DND-41 (cell line): ENCODE measurements at regions not wholly inside any gene's neighbourhood (a gene's known extent, or its start where the extent isn't known, plus 50 kb on each side); places are given as distances from the start of the nearest gene placed in this dataset.
A peak's percentile ranks its signal among the peaks of the same experiment; 100 is the strongest.

Experiments used
- ATAC-seq: fragments of 200-7000 bp; cut with Tn5 transposase; 3 replicates; pipeline ENCODE4 v1.9.1; 2021; ENCODE audit warnings: low read depth; ENCODE audit not compliant: insufficient read depth
- DNase-seq: peaks from one replicate; pipeline ENCODE4 v3.0.0-alpha.2; 2020
- H2AFZ ChIP-seq: 2 replicates; pipeline ENCODE4 v1.6.0; 2012; ENCODE audit warnings: low read depth, low read length
- H3K27ac ChIP-seq: 2 replicates; pipeline ENCODE4 v1.5.1; 2012; ENCODE audit warnings: low read length, inconsistent platforms
- H3K27me3 ChIP-seq: fragments of 200-600 bp; sonication (generic); 2 replicates; pipeline ENCODE4 v1.6.0; 2012; ENCODE audit warnings: low read length, mild to moderate bottlenecking, inconsistent platforms; ENCODE audit not compliant: insufficient read depth, poor library complexity
- H3K36me3 ChIP-seq: 2 replicates; pipeline ENCODE4 v1.5.1; 2012; ENCODE audit warnings: low read length, inconsistent platforms; ENCODE audit not compliant: insufficient read depth
- H3K4me1 ChIP-seq: 2 replicates; pipeline ENCODE4 v1.5.1; 2012; ENCODE audit warnings: mild to moderate bottlenecking, low read length; ENCODE audit not compliant: insufficient read depth
- H3K4me2 ChIP-seq: 2 replicates; pipeline ENCODE4 v1.6.0; 2012; ENCODE audit warnings: mild to moderate bottlenecking, moderate library complexity, low read length, inconsistent platforms; ENCODE audit not compliant: insufficient read depth
- H3K4me3 ChIP-seq, 2 experiments: fragments of 200-600 bp in 1 of 2; shearing (Covaris generic) in 1 of 2; 2 replicates each; pipeline ENCODE4 v1.5.1; 2012 to 2016; ENCODE audit warnings: inconsistent platforms in 2 of 2, low read length in 2 of 2, mild to moderate bottlenecking in 2 of 2, low read depth in 1 of 2, moderate library complexity in 1 of 2
- H3K79me2 ChIP-seq: 2 replicates; pipeline ENCODE4 v1.6.0; 2012; ENCODE audit warnings: low read length, inconsistent platforms; ENCODE audit not compliant: insufficient read depth
- H3K9ac ChIP-seq: 2 replicates; pipeline ENCODE4 v1.6.0; 2012; ENCODE audit warnings: low read depth, mild to moderate bottlenecking, inconsistent platforms, low read length, moderate library complexity
- H3K9me3 ChIP-seq: 2 replicates; pipeline ENCODE4 v1.5.1; 2012; ENCODE audit warnings: low read length, moderate library complexity, mild to moderate bottlenecking, inconsistent platforms; ENCODE audit not compliant: insufficient read depth, severe bottlenecking
- H4K20me1 ChIP-seq: 2 replicates; pipeline ENCODE4 v1.6.0; 2012; ENCODE audit warnings: low read length; ENCODE audit not compliant: insufficient read depth
- CTCF ChIP-seq: IDR thresholded peaks from 2 replicates; pipeline ENCODE4 v1.5.1; 2012; ENCODE audit warnings: borderline replicate concordance, low read length, moderate library complexity, mild to moderate bottlenecking; ENCODE audit not compliant: poor library complexity, severe bottlenecking; ENCODE audit errors: extremely low read depth
- EZH2 ChIP-seq: IDR thresholded peaks from 3 replicates; pipeline ENCODE4 v1.6.1; 2012; ENCODE audit warnings: borderline replicate concordance, low read depth, mild to moderate bottlenecking, moderate library complexity, low read length, inconsistent platforms; ENCODE audit not compliant: severe bottlenecking

- H3K79me2 ChIP-seq: no peaks in the 10 kb centered on the region
- no peak for DNase-seq
- no peaks in the 10 kb centered on the region for H3K36me3 ChIP-seq
- no peak overlapping the region for H3K9ac ChIP-seq
- H3K9me3 ChIP-seq: no peaks in the 10 kb centered on the region
- H3K27ac ChIP-seq: no peak overlapping the region
- no peaks in the 10 kb centered on the region for H3K4me1 ChIP-seq
- no peaks in the 10 kb centered on the region for H4K20me1 ChIP-seq
- no peak overlapping the region for H3K4me3 ChIP-seq
- H3K27me3 ChIP-seq: no peaks in the 10 kb centered on the region
- H2AFZ ChIP-seq: no peak overlapping the region
- no peak for ATAC-seq
- no peak overlapping the region for H3K4me2 ChIP-seq
- TF ChIP-seq CTCF (no peak), EZH2 (no peak)
Measured at GRCh38 chr16:73717266-73717974, 579.2 kb upstream of the PSMD7 start.

- Histone ChIP-seq H3K79me2 (no peaks in the 10 kb centered on the region), H3K27ac (no peak overlapping the region)
Measured at GRCh38 chr16:73714976-73715375, 581.6 kb upstream of the PSMD7 start.

GRCh38 chr16:73713778-73714495, 582.7 kb upstream of the PSMD7 start:
- H3K9me3 ChIP-seq: no peaks in the 10 kb centered on the region
- H3K4me1 ChIP-seq: no peaks in the 10 kb centered on the region
- TF ChIP-seq CTCF (peak; percentile 66), EZH2 (no peak)
- H3K4me2 ChIP-seq: no peak overlapping the region
- ATAC-seq (peak; percentile 27; the same call in 1 of the 3 replicates), DNase-seq (peak; percentile 33)
- H2AFZ ChIP-seq: no peak overlapping the region
- H3K9ac ChIP-seq: no peak overlapping the region
- no peaks in the 10 kb centered on the region for H3K36me3 ChIP-seq
- no peak overlapping the region for H3K4me3 ChIP-seq
- H3K79me2 ChIP-seq: no peaks in the 10 kb centered on the region
- H3K27ac ChIP-seq: no peak overlapping the region
- H3K27me3 ChIP-seq: peaks cover 4% of the 10 kb centered on the region
- no peaks in the 10 kb centered on the region for H4K20me1 ChIP-seq

More at GRCh38 chr16:73714976-73715375, 581.6 kb upstream of the PSMD7 start:
- no peaks in the 10 kb centered on the region for H3K9me3 ChIP-seq
- H3K27me3 ChIP-seq: peaks cover 4% of the 10 kb centered on the region
- DNase-seq (no peak), ATAC-seq (no peak)
- no peaks in the 10 kb centered on the region for H4K20me1 ChIP-seq
- H3K4me2 ChIP-seq: no peak overlapping the region
- no peak overlapping the region for H3K9ac ChIP-seq
- no peak for TF ChIP-seq EZH2
- no peak for TF ChIP-seq CTCF
- no peak overlapping the region for H3K4me3 ChIP-seq
- no peak overlapping the region for H2AFZ ChIP-seq
- no peaks in the 10 kb centered on the region for H3K36me3 ChIP-seq
- no peaks in the 10 kb centered on the region for H3K4me1 ChIP-seq
